HCT116 (cell line): ENCODE measurements at regions not wholly inside any gene's neighbourhood (a gene's known extent, or its start where the extent isn't known, plus 50 kb on each side); places are given as distances from the start of the nearest gene placed in this dataset.
"Not testable (repeated sequence)": the region's sequence is repeated elsewhere in the genome, so short reads cannot be mapped to it uniquely, and the experiment has no call there.

Experiments
- ATAC-seq: fragments of 200-7000 bp; cut with Tn5 transposase; 2 replicates; pipeline ENCODE4 v1.9.1; 2020; ENCODE audit warnings: mild to moderate bottlenecking, moderate library complexity
- BruUV-seq: library from RNA; stranded (reverse); fragments of 400-500 nt; replicated peaks from 2 replicates; lab custom pipeline; 2021; lab: Mats Ljungman, UMichigan
- CTCF ChIA-PET: fragments of 300-600 bp; sonication (Branson Sonifier 250); formaldehyde crosslinking; loops from one replicate; lab custom pipeline; 2021; ENCODE audit warnings: antibody characterized with exemption; lab: Charles Lee
- POLR2A ChIA-PET: fragments of 300-600, 350-600 bp; sonication (Branson Sonifier 250); formaldehyde crosslinking; loops from one replicate; lab custom pipeline; 2021; ENCODE audit warnings: antibody characterized with exemption; lab: Charles Lee
- RAD21 ChIA-PET, 2 experiments: fragments of 300-600 bp; sonication (Branson Sonifier 250); formaldehyde crosslinking; loops; one replicate each; lab custom pipeline; 2023; ENCODE audit warnings: low total read pairs in 2 of 2; ENCODE audit not compliant: uncharacterized antibody in 2 of 2, unreplicated experiment in 2 of 2, low non-redundant PET in 1 of 2; lab: Charles Lee
- DNase-seq: peaks from one replicate; pipeline ENCODE4 v3.0.0-alpha.2; 2010; ENCODE audit warnings: low read depth, low spot score
- H2AFZ ChIP-seq: fragments of 200-600 bp; shearing (Covaris generic), sonication (generic); 2 replicates; pipeline ENCODE4 v1.6.1; 2017; ENCODE audit warnings: low read depth, mixed run types, mixed read lengths, antibody characterized with exemption, low read length; ENCODE audit not compliant: poor library complexity, severe bottlenecking
- H3K27ac ChIP-seq: 2 replicates; pipeline ENCODE4 v1.5.1; 2012; ENCODE audit warnings: low read depth, low read length
- H3K27me3 ChIP-seq: fragments of 200-600 bp; sonication (generic); 2 replicates; pipeline ENCODE4 v1.6.1; 2016; ENCODE audit warnings: mixed run types, low read length, mixed read lengths; ENCODE audit not compliant: insufficient read depth
- H3K36me3 ChIP-seq, 2 experiments: fragments of 200-500 bp in 1 of 2; fragments of 200-600 bp in 1 of 2; sonication (Bioruptor generic) in 1 of 2; sonication (generic) in 1 of 2; 2 replicates each; pipeline versions ENCODE4 v1.5.1 to v1.6.1; 2014 to 2016; ENCODE audit warnings: low read length in 2 of 2, inconsistent platforms in 1 of 2, mixed read lengths in 1 of 2, mixed run types in 1 of 2; ENCODE audit not compliant: insufficient read depth in 2 of 2, control insufficient read depth in 1 of 2
- H3K4me1 ChIP-seq, 2 experiments: fragments of 200-600 bp in 1 of 2; sonication (generic) in 1 of 2; 2 replicates each; pipeline versions ENCODE4 v1.5.1 to v1.6.1; 2012 to 2017; ENCODE audit warnings: low read length in 2 of 2, inconsistent platforms in 1 of 2, mild to moderate bottlenecking in 1 of 2, mixed read lengths in 1 of 2, mixed run types in 1 of 2, moderate library complexity in 1 of 2; ENCODE audit not compliant: insufficient read depth in 2 of 2, control insufficient read depth in 1 of 2
- H3K4me2 ChIP-seq: fragments of 200-600 bp; sonication (generic); 2 replicates; pipeline ENCODE4 v1.6.1; 2017; ENCODE audit warnings: mixed run types, low read length, mixed read lengths
- H3K4me3 ChIP-seq, 2 experiments: fragments of 200-600 bp in 1 of 2; sonication (generic) in 1 of 2; replicated peaks in 1 of 2; 2 replicates each; pipeline ENCODE4 v1.5.1; 2011 to 2016; ENCODE audit warnings: low read length in 2 of 2, control low read depth in 1 of 2, low read depth in 1 of 2, mild to moderate bottlenecking in 1 of 2, mixed read lengths in 1 of 2, mixed run types in 1 of 2
- H3K79me2 ChIP-seq: fragments of 200-600 bp; sonication (generic); 2 replicates; pipeline ENCODE4 v1.6.1; 2017; ENCODE audit warnings: mild to moderate bottlenecking, mixed run types, low read length, moderate library complexity, mixed read lengths; ENCODE audit not compliant: insufficient read depth
- H3K9ac ChIP-seq: fragments of 200-600 bp; sonication (generic); 2 replicates; pipeline ENCODE4 v1.6.1; 2016; ENCODE audit warnings: low read length, mixed read lengths
- H3K9me2 ChIP-seq: fragments of 200-600 bp; sonication (generic), shearing (Covaris generic); 2 replicates; pipeline ENCODE4 v1.6.1; 2017; ENCODE audit warnings: mixed run types, mild to moderate bottlenecking, moderate library complexity; ENCODE audit not compliant: insufficient read depth
- H3K9me3 ChIP-seq, 2 experiments: fragments of 200-500 bp in 1 of 2; fragments of 200-600 bp in 1 of 2; sonication (Bioruptor generic) in 1 of 2; sonication (generic) in 1 of 2; 2 replicates each; pipeline ENCODE4 v1.6.1; 2014 to 2017; ENCODE audit warnings: low read length in 2 of 2, mixed read lengths in 2 of 2, inconsistent platforms in 1 of 2, low read depth in 1 of 2, mild to moderate bottlenecking in 1 of 2, mixed run types in 1 of 2, moderate library complexity in 1 of 2; ENCODE audit not compliant: control insufficient read depth in 1 of 2, insufficient read depth in 1 of 2
- H4K20me1 ChIP-seq: fragments of 200-600 bp; sonication (generic), shearing (Covaris generic); 2 replicates; pipeline ENCODE4 v1.6.1; 2017; ENCODE audit warnings: mixed run types, mild to moderate bottlenecking, moderate library complexity; ENCODE audit not compliant: insufficient read depth
- ATF3 ChIP-seq: IDR thresholded peaks from 2 replicates; pipeline ENCODE4 v1.6.1; 2012
- CBX3 ChIP-seq: IDR thresholded peaks from 2 replicates; pipeline ENCODE4 v1.6.1; 2012; ENCODE audit warnings: low read depth
- CEBPB ChIP-seq: IDR thresholded peaks from 2 replicates; pipeline ENCODE4 v1.6.1; 2012; ENCODE audit warnings: low read depth
- CTCF ChIP-seq, 3 experiments: fragments of 200-600 bp in 1 of 3; sonication (generic) in 1 of 3; IDR thresholded peaks in 2 of 3; conservative IDR thresholded peaks in 1 of 3; 2 replicates each; pipeline ENCODE4 v1.5.1; 2012 to 2017; ENCODE audit warnings: low read depth in 2 of 3, low read length in 2 of 3, antibody characterized with exemption in 1 of 3, borderline replicate concordance in 1 of 3, control low read depth in 1 of 3, mild to moderate bottlenecking in 1 of 3, mixed read lengths in 1 of 3, mixed run types in 1 of 3, moderate library complexity in 1 of 3; ENCODE audit not compliant: insufficient read depth in 1 of 3
- EZH2 ChIP-seq: fragments of 200-600 bp; sonication (generic); IDR thresholded peaks from 2 replicates; pipeline ENCODE4 v1.6.1; 2017; ENCODE audit warnings: antibody characterized with exemption, mixed run types
- EZH2phosphoT487 ChIP-seq: fragments of 200-600 bp; IDR thresholded peaks from 2 replicates; pipeline ENCODE4 v1.6.1; 2018; ENCODE audit warnings: antibody characterized with exemption, borderline replicate concordance
- FOSL1 ChIP-seq: IDR thresholded peaks from 2 replicates; pipeline ENCODE4 v1.6.1; 2012; ENCODE audit warnings: low read depth
- JUND ChIP-seq: IDR thresholded peaks from 2 replicates; pipeline ENCODE4 v1.6.1; 2012
- MAX ChIP-seq: IDR thresholded peaks from 2 replicates; pipeline ENCODE4 v1.6.1; 2012
- RAD21 ChIP-seq: IDR thresholded peaks from 2 replicates; pipeline ENCODE4 v1.6.1; 2012; ENCODE audit warnings: low read depth, mild to moderate bottlenecking
- REST ChIP-seq: IDR thresholded peaks from 2 replicates; pipeline ENCODE4 v1.6.1; 2012; ENCODE audit warnings: low read depth
- SP1 ChIP-seq: IDR thresholded peaks from 2 replicates; pipeline ENCODE4 v1.6.1; 2012; ENCODE audit warnings: low read depth
- TCF7L2 ChIP-seq: IDR thresholded peaks from 2 replicates; pipeline ENCODE4 v1.7.0; 2011; ENCODE audit warnings: borderline replicate concordance, inconsistent platforms; ENCODE audit not compliant: insufficient read depth, insufficient read length; ENCODE audit errors: extremely low read depth
- ZFX ChIP-seq: fragments of 450-650 bp; IDR thresholded peaks from 2 replicates; pipeline ENCODE4 v1.6.1; 2017
- ZNF274 ChIP-seq: fragments of 200-500 bp; sonication (Bioruptor generic); IDR thresholded peaks from 2 replicates; pipeline ENCODE4 v1.6.1; 2014; ENCODE audit warnings: mild to moderate bottlenecking, low read depth, low read length, inconsistent platforms
- intact Hi-C: fragments of 100-400 bp; cut with micrococcal nuclease; formaldehyde crosslinking; loops from 2 replicates; pipeline ENCODE4 v1.10.0; 2022

GRCh38 chr3:130818066-130818465 is 71.4 kb upstream of the PIK3R4 start:
- H3K79me2 ChIP-seq, intact Hi-C loops, H3K4me3 ChIP-seq, H3K27ac ChIP-seq, H2AFZ ChIP-seq, CTCF ChIA-PET, H3K9ac ChIP-seq, POLR2A ChIA-PET, H3K4me2 ChIP-seq, H3K9me3 ChIP-seq, H4K20me1 ChIP-seq, H3K36me3 ChIP-seq, RAD21 ChIA-PET, H3K9me2 ChIP-seq, H3K27me3 ChIP-seq, BruUV-seq: not testable (repeated sequence)
- ATAC-seq (peak; percentile 61), DNase-seq (peak; percentile 35)
- peaks cover 0 to 12% of the 10 kb centered on the region in 2 experiments; a peak in 2 of 4 replicates for H3K4me1 ChIP-seq
- TF ChIP-seq FOSL1 = peak; percentile 43; the same call in 1 of the 2 replicates
- TF ChIP-seq CBX3 = peak; percentile 35; the same call in 1 of the 2 replicates
- 0 out of 2 replicates have a peak, but pooled peaks have one; percentile 23 for TF ChIP-seq MAX
- 0 out of 2 replicates have a peak, but pooled peaks have one; percentile 5 for TF ChIP-seq SP1

GRCh38 chr3:130820976-130821375 is 72.9 kb upstream of the ATP2C1 start:
- BruUV-seq = no TSS peak
- H3K79me2 ChIP-seq = no peaks in the 10 kb centered on the region
- no peak overlapping the region for H3K27ac ChIP-seq
- peak; percentile 55 for ATAC-seq
- H4K20me1 ChIP-seq = no peaks in the 10 kb centered on the region
- H3K9ac ChIP-seq = no peak overlapping the region
- intact Hi-C loops = no loop called here
- no peaks in the 10 kb centered on the region for H3K27me3 ChIP-seq
- H3K4me1 ChIP-seq = peaks cover 0 to 12% of the 10 kb centered on the region in 2 experiments; a peak in 2 of 4 replicates
- no peak overlapping the region for H3K4me2 ChIP-seq
- RAD21 ChIA-PET = no interaction called here
- CTCF ChIA-PET = no interaction called here
- H3K4me3 ChIP-seq = no peak overlapping the region
- H3K36me3 ChIP-seq = no peaks in the 10 kb centered on the region
- H3K9me2 ChIP-seq = no peaks in the 10 kb centered on the region
- no peak overlapping the region for H2AFZ ChIP-seq
- H3K9me3 ChIP-seq = no peaks in the 10 kb centered on the region
- POLR2A ChIA-PET = no interaction called here
- DNase-seq = peak; percentile 72
- TF ChIP-seq TCF7L2 (peak; percentile 78), RAD21 (no peak), CEBPB (peak; percentile 100), ATF3 (peak; percentile 98), EZH2phosphoT487 (no peak), ZFX (no peak), JUND (peak; percentile 97), EZH2 (no peak), ZNF274 (no peak), REST (no peak), CTCF (IDR thresholded peaks at IDR 0.05 in 2 of 3, conservative IDR thresholded peaks at IDR 0.05 in 1 of 3; ENCODE audit: borderline replicate concordance in 1 of 3, insufficient read depth in 1 of 3, low read depth in 2 of 3, low read length in 2 of 3) (no peak), MAX (peak; percentile 60)
